IPS-20b (cell line): ENCODE measurements at regions not wholly inside any gene's neighbourhood (a gene's known extent, or its start where the extent isn't known, plus 50 kb on each side); places are given as distances from the start of the nearest gene placed in this dataset.
"Not testable (repeated sequence)": the region's sequence is repeated elsewhere in the genome, so short reads cannot be mapped to it uniquely, and the experiment has no call there.

Source experiments
- H3K27ac ChIP-seq: one replicate; pipeline ENCODE4 v1.5.1; 2013; ENCODE audit warnings: low read length
- H3K27me3 ChIP-seq: 2 replicates; pipeline ENCODE4 v1.6.1; 2013; ENCODE audit warnings: mild to moderate bottlenecking, low read length, inconsistent platforms; ENCODE audit not compliant: insufficient read depth
- H3K36me3 ChIP-seq: 2 replicates; pipeline ENCODE4 v1.6.1; 2013; ENCODE audit warnings: low read depth, mild to moderate bottlenecking, inconsistent platforms, low read length, moderate library complexity; ENCODE audit not compliant: insufficient read depth
- H3K4me1 ChIP-seq: 2 replicates; pipeline ENCODE4 v1.6.1; 2013; ENCODE audit warnings: mild to moderate bottlenecking, control low read depth, inconsistent platforms, low read length, moderate library complexity; ENCODE audit not compliant: insufficient read depth
- H3K4me3 ChIP-seq: 2 replicates; pipeline ENCODE4 v1.5.1; 2013; ENCODE audit warnings: mild to moderate bottlenecking, low read length, inconsistent platforms
- H3K9ac ChIP-seq: 2 replicates; pipeline ENCODE4 v1.6.1; 2013; ENCODE audit warnings: low read depth, mild to moderate bottlenecking, inconsistent platforms, low read length, moderate library complexity
- H3K9me3 ChIP-seq: 2 replicates; pipeline ENCODE4 v1.6.1; 2013; ENCODE audit warnings: mild to moderate bottlenecking, low read depth, low read length, inconsistent platforms; ENCODE audit not compliant: insufficient read depth

GRCh38 chr6:19569563-19569962, 267.6 kb upstream of the ID4 start:
- H3K36me3 ChIP-seq = no peaks in the 10 kb centered on the region
- H3K27ac ChIP-seq = no peak overlapping the region
- no peaks in the 10 kb centered on the region for H3K4me1 ChIP-seq
- no peak overlapping the region for H3K4me3 ChIP-seq
- no peak overlapping the region for H3K9ac ChIP-seq
- H3K9me3 ChIP-seq = no peaks in the 10 kb centered on the region
- no peaks in the 10 kb centered on the region for H3K27me3 ChIP-seq

GRCh38 chr6:19571176-19571575, 266.0 kb upstream of the ID4 start:
- Histone ChIP-seq H3K4me1 (no peaks in the 10 kb centered on the region), H3K27me3 (no peaks in the 10 kb centered on the region), H3K9ac (no peak overlapping the region), H3K27ac (no peak overlapping the region), H3K36me3 (no peaks in the 10 kb centered on the region), H3K4me3 (no peak overlapping the region), H3K9me3 (no peaks in the 10 kb centered on the region)

DNA sequence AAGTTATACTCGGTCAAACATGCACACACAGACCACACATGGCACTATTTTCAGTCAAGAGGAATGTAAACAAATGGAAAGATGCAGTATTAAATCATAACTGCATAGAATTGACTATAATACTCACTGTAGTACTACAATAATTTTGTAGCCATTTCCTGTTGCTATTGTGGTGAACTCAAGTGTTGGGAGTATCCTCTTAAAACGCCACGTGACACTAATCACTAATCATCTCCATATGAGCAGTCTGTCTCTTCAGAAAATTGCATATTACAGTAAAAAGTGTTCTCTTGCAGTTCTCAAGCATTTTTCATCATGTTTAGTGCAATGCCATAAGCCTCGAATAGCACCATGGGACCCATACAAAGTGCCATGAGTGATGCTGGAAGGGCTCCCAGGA, 258.7 kb upstream of the ID4 start:
- H3K36me3 ChIP-seq = no peaks in the 10 kb centered on the region
- H3K27me3 ChIP-seq = no peaks in the 10 kb centered on the region
- H3K4me3 ChIP-seq = no peak overlapping the region
- no peaks in the 10 kb centered on the region for H3K9me3 ChIP-seq
- no peaks in the 10 kb centered on the region for H3K4me1 ChIP-seq
- H3K27ac ChIP-seq = no peak overlapping the region
- H3K9ac ChIP-seq = no peak overlapping the region

DNA sequence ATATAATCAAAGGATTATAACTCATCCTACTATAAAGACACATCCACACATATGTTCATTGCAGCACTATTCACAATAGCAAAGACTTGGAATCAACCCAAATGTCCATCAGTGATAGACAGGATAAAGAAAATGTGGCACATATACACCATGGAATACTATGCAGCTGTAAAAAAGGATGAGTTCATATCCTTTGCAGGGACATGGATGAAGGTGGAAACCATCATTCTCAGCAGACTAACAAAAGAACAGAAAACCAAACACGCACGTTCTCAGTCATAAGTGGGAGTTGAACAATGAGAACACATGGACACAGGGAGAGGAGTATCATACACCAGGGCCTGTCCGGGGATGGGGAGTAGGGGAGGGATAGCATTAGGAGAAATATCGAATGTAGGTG, 253.0 kb upstream of the ID4 start:
- not testable (repeated sequence) for H3K9ac ChIP-seq, H3K4me3 ChIP-seq, H3K4me1 ChIP-seq, H3K27ac ChIP-seq, H3K27me3 ChIP-seq, H3K36me3 ChIP-seq, H3K9me3 ChIP-seq

GRCh38 chr6:19587238-19587942, 249.8 kb upstream of the ID4 start:
- Histone ChIP-seq H3K27ac (no peak overlapping the region), H3K9me3 (no peaks in the 10 kb centered on the region), H3K4me1 (no peaks in the 10 kb centered on the region), H3K9ac (no peak overlapping the region), H3K4me3 (no peak overlapping the region), H3K27me3 (no peaks in the 10 kb centered on the region), H3K36me3 (no peaks in the 10 kb centered on the region)

DNA sequence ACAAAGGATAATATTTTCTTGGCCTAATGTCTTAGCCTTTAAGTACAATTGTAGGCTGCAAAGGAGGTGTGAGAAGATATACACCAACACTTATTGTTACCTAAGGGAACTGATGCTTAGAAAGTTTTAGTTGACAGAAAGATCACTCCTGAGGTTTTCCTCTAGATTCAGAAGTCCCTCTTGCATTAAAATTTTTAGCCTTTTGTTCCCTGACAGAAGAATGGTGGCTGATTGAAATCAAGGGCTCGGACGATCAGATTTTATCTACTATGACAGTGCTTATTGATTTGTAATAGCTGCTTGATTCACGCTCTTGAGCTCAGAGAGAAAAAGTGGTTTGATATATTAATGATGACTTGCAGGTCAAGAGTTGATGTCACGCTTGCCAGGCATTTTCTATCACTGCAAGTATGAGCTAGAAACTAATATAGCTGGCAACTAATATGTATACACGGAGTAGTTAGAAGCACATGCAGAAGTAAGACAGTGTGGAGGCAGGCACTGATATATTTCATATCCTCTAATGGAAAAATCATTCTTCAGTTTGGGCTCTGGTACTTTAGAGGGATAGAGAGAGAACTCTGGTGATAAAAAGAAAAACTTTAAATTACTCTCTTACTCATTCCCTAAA, 246.6 kb upstream of the ID4 start:
- no peaks in the 10 kb centered on the region for H3K4me1 ChIP-seq
- H3K36me3 ChIP-seq = no peaks in the 10 kb centered on the region
- H3K4me3 ChIP-seq = no peak overlapping the region
- no peaks in the 10 kb centered on the region for H3K9me3 ChIP-seq
- no peak overlapping the region for H3K9ac ChIP-seq
- H3K27me3 ChIP-seq = no peaks in the 10 kb centered on the region
- H3K27ac ChIP-seq = no peak overlapping the region

DNA sequence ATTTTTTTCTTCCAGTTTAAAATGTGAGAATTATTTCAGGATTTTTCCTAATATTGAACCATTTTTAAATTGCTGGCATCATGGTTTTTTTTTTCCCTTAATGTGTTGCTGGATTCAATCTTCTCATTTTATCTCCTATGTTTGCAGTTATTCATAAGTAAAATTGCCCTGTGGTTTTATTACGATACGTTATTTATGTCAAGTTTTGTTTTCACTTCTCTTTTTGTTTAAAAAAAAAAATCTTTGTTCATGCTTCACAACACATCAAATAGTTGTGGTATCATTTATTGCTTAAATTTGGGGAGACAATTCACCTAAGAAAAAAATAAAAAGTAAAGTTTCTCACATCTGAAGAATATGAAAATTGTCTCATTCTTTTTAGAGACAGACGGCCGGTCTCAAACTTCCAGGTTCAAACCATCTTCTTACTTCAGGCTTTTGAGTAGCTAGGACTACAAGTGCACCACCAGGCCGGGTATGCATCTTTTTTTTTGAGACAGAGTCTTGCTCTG, 239.3 kb upstream of the ID4 start:
- Histone ChIP-seq H3K4me1 (no peaks in the 10 kb centered on the region), H3K27me3 (no peaks in the 10 kb centered on the region), H3K4me3 (no peak overlapping the region), H3K9ac (no peak overlapping the region), H3K9me3 (no peaks in the 10 kb centered on the region), H3K27ac (no peak overlapping the region), H3K36me3 (no peaks in the 10 kb centered on the region)

GRCh38 chr6:19599796-19600464, 237.2 kb upstream of the ID4 start:
- no peaks in the 10 kb centered on the region for H3K36me3 ChIP-seq
- no peak overlapping the region for H3K9ac ChIP-seq
- H3K27me3 ChIP-seq = no peaks in the 10 kb centered on the region
- no peaks in the 10 kb centered on the region for H3K9me3 ChIP-seq
- no peaks in the 10 kb centered on the region for H3K4me1 ChIP-seq
- H3K27ac ChIP-seq = no peak overlapping the region
- no peak overlapping the region for H3K4me3 ChIP-seq

DNA sequence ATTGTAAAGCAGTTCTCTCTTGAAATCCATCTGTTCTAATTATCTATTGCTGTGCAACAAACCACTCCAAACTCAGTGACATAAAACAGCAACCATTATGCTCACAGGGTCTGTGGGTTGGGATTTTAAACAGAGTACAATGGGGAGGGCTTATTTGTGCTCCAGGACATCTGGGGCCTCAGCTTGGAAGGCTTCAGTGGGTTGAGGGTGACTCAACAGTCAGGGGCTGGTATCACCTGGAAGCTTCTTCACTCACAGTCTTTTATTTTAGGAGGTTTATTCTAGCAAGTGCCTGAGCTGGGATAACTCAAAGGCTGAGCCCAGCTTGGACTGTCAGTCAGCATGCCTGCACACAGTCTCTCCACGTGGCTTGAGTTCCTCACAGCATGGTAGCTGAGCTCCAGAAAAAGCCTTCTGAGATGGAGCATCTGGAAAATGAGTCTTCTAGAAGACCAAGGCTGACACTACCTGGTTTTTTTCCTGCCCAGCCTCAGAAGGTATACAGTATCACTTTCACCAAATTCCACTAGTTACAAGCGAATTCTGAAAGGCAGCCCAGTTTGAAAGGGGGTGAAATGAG, 234.6 kb upstream of the ID4 start:
- Histone ChIP-seq H3K4me3 (no peak overlapping the region), H3K4me1 (no peaks in the 10 kb centered on the region), H3K27ac (no peak overlapping the region), H3K36me3 (no peaks in the 10 kb centered on the region), H3K9me3 (no peaks in the 10 kb centered on the region), H3K27me3 (no peaks in the 10 kb centered on the region), H3K9ac (no peak overlapping the region)

GRCh38 chr6:19603721-19604120, 233.4 kb upstream of the ID4 start:
- Histone ChIP-seq H3K36me3 (no peaks in the 10 kb centered on the region), H3K4me3 (no peak overlapping the region), H3K9ac (no peak overlapping the region), H3K4me1 (no peaks in the 10 kb centered on the region), H3K9me3 (no peaks in the 10 kb centered on the region), H3K27ac (no peak overlapping the region), H3K27me3 (no peaks in the 10 kb centered on the region)

GRCh38 chr6:19605624-19606023, 231.5 kb upstream of the ID4 start:
- no peaks in the 10 kb centered on the region for H3K27me3 ChIP-seq
- H3K9ac ChIP-seq = no peak overlapping the region
- H3K9me3 ChIP-seq = no peaks in the 10 kb centered on the region
- no peak overlapping the region for H3K4me3 ChIP-seq
- no peak overlapping the region for H3K27ac ChIP-seq
- no peaks in the 10 kb centered on the region for H3K4me1 ChIP-seq
- H3K36me3 ChIP-seq = no peaks in the 10 kb centered on the region

DNA sequence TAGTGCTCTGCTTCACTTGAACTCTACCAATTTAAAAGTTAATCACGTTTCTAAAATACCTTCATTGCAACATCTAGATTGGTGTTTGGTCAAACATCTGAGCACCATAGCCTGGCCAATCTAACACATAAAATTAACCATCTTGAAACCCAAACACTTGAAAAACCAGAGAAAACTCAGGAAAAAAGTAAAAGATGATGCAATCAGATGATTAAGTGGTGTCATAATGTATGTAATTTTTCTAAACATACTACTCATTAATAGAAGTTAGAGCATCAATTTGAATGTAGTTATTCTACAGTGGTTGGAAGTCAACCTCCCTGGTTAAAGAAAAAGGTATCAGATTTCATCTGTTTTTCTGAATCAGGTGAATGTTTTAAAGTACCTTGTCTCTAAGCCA, 228.6 kb upstream of the ID4 start:
- no peaks in the 10 kb centered on the region for H3K36me3 ChIP-seq
- no peaks in the 10 kb centered on the region for H3K4me1 ChIP-seq
- H3K9me3 ChIP-seq = no peaks in the 10 kb centered on the region
- H3K9ac ChIP-seq = no peak overlapping the region
- no peaks in the 10 kb centered on the region for H3K27me3 ChIP-seq
- no peak overlapping the region for H3K4me3 ChIP-seq
- H3K27ac ChIP-seq = no peak overlapping the region
